ENCODE measurements at regions not wholly inside any gene's neighbourhood (a gene's known extent, or its start where the extent isn't known, plus 50 kb on each side); places are given as distances from the start of the nearest gene placed in this dataset.

GRCh38 chr12:29051221-29051620, 97.9 kb upstream of the FAR2 start:
- TF ChIP-seq FOXK2 (IDR thresholded peaks at IDR 0.05), result no peak
- no peak for TF ChIP-seq FOXM1 (IDR thresholded peaks at IDR 0.05; ENCODE audit: borderline replicate concordance)
- TF ChIP-seq ZNF384 (IDR thresholded peaks at IDR 0.05), result no peak
- no peak for TF ChIP-seq FOXA1 (IDR thresholded peaks at IDR 0.05)
- no peak for TF ChIP-seq BHLHE40 (IDR thresholded peaks at IDR 0.05; ENCODE audit: borderline replicate concordance)
- TF ChIP-seq LEF1 (IDR thresholded peaks at IDR 0.05; ENCODE audit: borderline replicate concordance), result no peak
- TF ChIP-seq SUZ12 (IDR thresholded peaks at IDR 0.05), result no peak
- no peak for TF ChIP-seq ARNT (IDR thresholded peaks at IDR 0.05)
- TF ChIP-seq NFRKB (IDR thresholded peaks at IDR 0.05), result no peak
- no peak for TF ChIP-seq ELF4 (IDR thresholded peaks at IDR 0.05)
- TF ChIP-seq L3MBTL2 (conservative IDR thresholded peaks at IDR 0.05), result no peak
- no peak for TF ChIP-seq TARDBP (IDR thresholded peaks at IDR 0.05)
- no peak for TF ChIP-seq SP1 (IDR thresholded peaks at IDR 0.05)
- no peak for TF ChIP-seq CTBP1 (IDR thresholded peaks at IDR 0.05; ENCODE audit: borderline replicate concordance)
- TF ChIP-seq PKNOX1 (IDR thresholded peaks at IDR 0.05), result no peak
- TF ChIP-seq HDGF (IDR thresholded peaks at IDR 0.05; ENCODE audit: borderline replicate concordance), result no peak
- ChIA-PET POLR2A (no interaction called here), CTCF (no interaction called here)
- no peak for DNase-seq (ENCODE audit: extremely low spot score)

- TF ChIP-seq BHLHE40 (IDR thresholded peaks at IDR 0.05; ENCODE audit: borderline replicate concordance) (no peak), HDGF (IDR thresholded peaks at IDR 0.05; ENCODE audit: borderline replicate concordance) (no peak), SP1 (IDR thresholded peaks at IDR 0.05) (no peak), L3MBTL2 (conservative IDR thresholded peaks at IDR 0.05) (no peak), LEF1 (IDR thresholded peaks at IDR 0.05; ENCODE audit: borderline replicate concordance) (no peak), ARNT (IDR thresholded peaks at IDR 0.05) (no peak), PKNOX1 (IDR thresholded peaks at IDR 0.05) (no peak), ELF4 (IDR thresholded peaks at IDR 0.05) (no peak), SUZ12 (IDR thresholded peaks at IDR 0.05) (no peak), NFRKB (IDR thresholded peaks at IDR 0.05) (no peak), CTBP1 (IDR thresholded peaks at IDR 0.05; ENCODE audit: borderline replicate concordance) (no peak), FOXK2 (IDR thresholded peaks at IDR 0.05) (no peak), FOXM1 (IDR thresholded peaks at IDR 0.05; ENCODE audit: borderline replicate concordance) (no peak), ZNF384 (IDR thresholded peaks at IDR 0.05) (no peak), TARDBP (IDR thresholded peaks at IDR 0.05) (no peak), FOXA1 (IDR thresholded peaks at IDR 0.05) (no peak)
- no peak for DNase-seq (ENCODE audit: extremely low spot score)
- ChIA-PET CTCF (no interaction called here), POLR2A (no interaction called here)
Measured at GRCh38 chr12:29053567-29053966, 95.5 kb upstream of the FAR2 start.

GRCh38 chr12:29054858-29055663, 94.0 kb upstream of the FAR2 start:
- CTCF ChIA-PET, result no interaction called here
- DNase-seq (ENCODE audit: extremely low spot score), result no peak
- TF ChIP-seq FOXA1 (IDR thresholded peaks at IDR 0.05), result no peak
- no peak for TF ChIP-seq PKNOX1 (IDR thresholded peaks at IDR 0.05)
- TF ChIP-seq CTBP1 (IDR thresholded peaks at IDR 0.05; ENCODE audit: borderline replicate concordance), result no peak
- no peak for TF ChIP-seq ZNF384 (IDR thresholded peaks at IDR 0.05)
- no peak for TF ChIP-seq FOXK2 (IDR thresholded peaks at IDR 0.05)
- no peak for TF ChIP-seq FOXM1 (IDR thresholded peaks at IDR 0.05; ENCODE audit: borderline replicate concordance)
- no peak for TF ChIP-seq ARNT (IDR thresholded peaks at IDR 0.05)
- TF ChIP-seq L3MBTL2 (conservative IDR thresholded peaks at IDR 0.05), result no peak
- no peak for TF ChIP-seq SP1 (IDR thresholded peaks at IDR 0.05)
- TF ChIP-seq LEF1 (IDR thresholded peaks at IDR 0.05; ENCODE audit: borderline replicate concordance), result no peak
- POLR2A ChIA-PET, result no interaction called here

- no peak for TF ChIP-seq L3MBTL2 (conservative IDR thresholded peaks at IDR 0.05)
- TF ChIP-seq PKNOX1 (IDR thresholded peaks at IDR 0.05), result no peak
- TF ChIP-seq FOXA1 (IDR thresholded peaks at IDR 0.05), result no peak
- no peak for TF ChIP-seq TARDBP (IDR thresholded peaks at IDR 0.05)
- no peak for TF ChIP-seq FOXK2 (IDR thresholded peaks at IDR 0.05)
- TF ChIP-seq FOXM1 (IDR thresholded peaks at IDR 0.05; ENCODE audit: borderline replicate concordance), result no peak
- TF ChIP-seq NFRKB (IDR thresholded peaks at IDR 0.05), result no peak
- no peak for TF ChIP-seq LEF1 (IDR thresholded peaks at IDR 0.05; ENCODE audit: borderline replicate concordance)
- no peak for TF ChIP-seq ARNT (IDR thresholded peaks at IDR 0.05)
- TF ChIP-seq ELF4 (IDR thresholded peaks at IDR 0.05), result no peak
- TF ChIP-seq SUZ12 (IDR thresholded peaks at IDR 0.05), result no peak
- no peak for TF ChIP-seq ZNF384 (IDR thresholded peaks at IDR 0.05)
- no peak for TF ChIP-seq BHLHE40 (IDR thresholded peaks at IDR 0.05; ENCODE audit: borderline replicate concordance)
- TF ChIP-seq CTBP1 (IDR thresholded peaks at IDR 0.05; ENCODE audit: borderline replicate concordance), result no peak
- ChIA-PET CTCF (no interaction called here), POLR2A (no interaction called here)
- DNase-seq (ENCODE audit: extremely low spot score), result no peak
Measured at GRCh38 chr12:29066011-29066588, 83.0 kb upstream of the FAR2 start.

GRCh38 chr12:29067430-29067829, 81.6 kb upstream of the FAR2 start:
- POLR2A ChIA-PET, result no interaction called here
- CTCF ChIA-PET, result no interaction called here

More at GRCh38 chr12:29067430-29067829, 81.6 kb upstream of the FAR2 start:
- no peak for TF ChIP-seq PKNOX1 (IDR thresholded peaks at IDR 0.05)
- TF ChIP-seq CTBP1 (IDR thresholded peaks at IDR 0.05; ENCODE audit: borderline replicate concordance), result no peak
- TF ChIP-seq BHLHE40 (IDR thresholded peaks at IDR 0.05; ENCODE audit: borderline replicate concordance), result no peak
- no peak for TF ChIP-seq SP1 (IDR thresholded peaks at IDR 0.05)
- TF ChIP-seq SUZ12 (IDR thresholded peaks at IDR 0.05), result no peak
- TF ChIP-seq HDGF (IDR thresholded peaks at IDR 0.05; ENCODE audit: borderline replicate concordance), result no peak
- no peak for TF ChIP-seq FOXK2 (IDR thresholded peaks at IDR 0.05)
- no peak for TF ChIP-seq ELF4 (IDR thresholded peaks at IDR 0.05)
- no peak for DNase-seq (ENCODE audit: extremely low spot score)
